ENCODE measurements at regions not wholly inside any gene's neighbourhood (a gene's known extent, or its start where the extent isn't known, plus 50 kb on each side); places are given as distances from the start of the nearest gene placed in this dataset.

- no peak for DNase-seq (ENCODE audit: low read depth, low spot score)
- H3K4me3 ChIP-seq (ENCODE audit: low read length): no peak overlapping the region
Observed at GRCh38 chr1:221053889-221054288, 174.6 kb downstream of the HLX start.

GRCh38 chr1:221059506-221059905, 180.3 kb downstream of the HLX start:
- no peak for DNase-seq (ENCODE audit: low read depth, low spot score)
- H3K4me3 ChIP-seq (ENCODE audit: low read length): no peak overlapping the region

DNA sequence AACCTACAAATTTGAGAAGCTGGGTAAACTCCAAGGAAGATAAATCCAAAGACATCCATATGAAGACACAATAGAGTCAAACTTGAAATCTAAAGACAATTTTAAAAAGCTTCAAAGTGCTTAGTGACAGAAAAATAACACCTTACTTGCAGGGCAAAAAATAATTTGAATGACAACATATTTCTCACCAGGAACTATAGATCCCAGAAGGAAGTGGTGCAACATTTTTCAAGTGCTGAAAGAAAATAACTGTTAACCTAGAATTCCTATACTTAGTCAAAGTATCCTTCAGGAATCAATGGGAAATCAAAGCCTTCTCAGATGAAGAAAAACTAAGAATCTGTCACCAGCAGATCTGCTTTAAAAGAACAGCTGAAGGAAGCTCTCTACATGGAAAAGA, 184.4 kb downstream of the HLX start:
- no peak for DNase-seq (ENCODE audit: low read depth, low spot score)

GRCh38 chr1:221066351-221067001, 187.2 kb downstream of the HLX start:
- no peak overlapping the region for H3K4me3 ChIP-seq (ENCODE audit: low read length)
- DNase-seq (ENCODE audit: low read depth, low spot score): no peak

More for the DNA sequence above, 184.4 kb downstream of the HLX start:
- H3K4me3 ChIP-seq (ENCODE audit: low read length): no peak overlapping the region

DNA sequence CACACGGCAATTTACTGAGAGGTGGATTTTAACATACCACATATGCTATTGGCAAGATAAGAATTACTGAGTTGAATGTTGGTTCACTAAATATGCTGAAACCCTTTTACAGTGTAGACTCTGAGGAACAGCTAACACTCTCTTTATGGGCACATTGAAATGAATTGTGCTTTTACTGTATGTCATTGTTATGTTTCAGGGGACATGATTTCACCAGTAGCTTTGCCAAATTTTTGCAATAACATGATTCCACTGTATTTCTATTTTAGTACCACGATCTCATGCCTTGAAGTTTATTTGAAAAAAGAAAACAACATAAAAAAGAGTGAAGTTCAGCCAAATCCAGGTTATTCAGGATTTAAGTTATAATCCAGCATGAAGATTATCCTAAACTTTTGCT, 188.5 kb downstream of the HLX start:
- no peak for DNase-seq (ENCODE audit: low read depth, low spot score)
- no peak overlapping the region for H3K4me3 ChIP-seq (ENCODE audit: low read length)

DNA sequence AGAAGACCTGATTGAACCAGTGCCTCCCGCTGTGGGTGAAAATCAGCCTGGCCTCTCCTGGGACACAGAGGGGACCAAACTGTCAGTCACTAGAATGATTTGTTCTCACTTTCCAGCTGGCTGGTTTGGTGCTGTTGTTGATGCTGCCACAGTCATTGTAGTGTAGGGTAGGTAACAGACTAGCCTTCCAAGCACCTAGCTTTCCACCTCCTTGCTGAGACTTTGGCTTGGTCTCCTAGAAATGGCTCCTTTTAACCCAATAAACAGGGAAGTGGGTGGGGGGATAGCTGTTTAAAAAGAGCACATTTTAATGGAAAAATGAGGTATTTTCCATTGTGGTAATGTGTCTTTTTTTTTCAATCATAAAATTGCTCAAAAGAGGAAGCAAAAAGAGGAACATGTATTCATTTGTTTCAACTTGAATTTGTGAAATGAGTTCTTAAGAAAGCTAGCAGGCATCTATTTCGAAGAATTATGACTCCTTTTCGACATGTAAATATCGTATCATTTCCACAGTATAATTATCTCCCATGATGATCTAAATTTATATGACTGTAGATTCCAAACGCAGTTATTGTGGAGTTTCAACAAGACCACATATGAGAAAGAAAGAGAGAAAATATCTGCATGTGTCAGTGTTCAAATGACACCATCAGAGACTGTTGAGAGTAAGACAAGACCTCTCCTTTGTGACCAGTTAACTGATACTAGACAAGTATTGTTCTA, 190.1 kb downstream of the HLX start:
- DNase-seq (ENCODE audit: low read depth, low spot score): no peak
- H3K4me3 ChIP-seq (ENCODE audit: low read length): no peak overlapping the region

DNA sequence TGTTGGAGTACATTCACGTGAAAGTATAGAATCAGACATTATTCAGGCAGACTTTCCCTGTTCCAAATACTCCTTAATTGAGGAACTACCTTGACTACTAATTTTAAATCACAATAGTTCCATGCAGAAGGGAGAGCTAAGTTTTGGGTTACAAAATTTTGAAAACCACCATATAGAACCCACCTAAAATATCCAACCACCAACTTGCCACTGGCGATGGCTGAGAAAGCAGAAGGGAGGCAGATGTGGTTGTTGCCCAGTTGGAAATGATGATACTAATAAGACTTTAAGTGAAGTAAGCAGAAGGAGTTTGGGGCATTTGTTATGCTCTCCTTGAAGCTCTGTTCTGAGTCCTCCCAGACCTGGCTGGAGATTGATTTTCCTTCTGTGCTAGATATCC, 190.7 kb downstream of the HLX start:
- no peak overlapping the region for H3K4me3 ChIP-seq (ENCODE audit: low read length)
- no peak for DNase-seq (ENCODE audit: low read depth, low spot score)

DNA sequence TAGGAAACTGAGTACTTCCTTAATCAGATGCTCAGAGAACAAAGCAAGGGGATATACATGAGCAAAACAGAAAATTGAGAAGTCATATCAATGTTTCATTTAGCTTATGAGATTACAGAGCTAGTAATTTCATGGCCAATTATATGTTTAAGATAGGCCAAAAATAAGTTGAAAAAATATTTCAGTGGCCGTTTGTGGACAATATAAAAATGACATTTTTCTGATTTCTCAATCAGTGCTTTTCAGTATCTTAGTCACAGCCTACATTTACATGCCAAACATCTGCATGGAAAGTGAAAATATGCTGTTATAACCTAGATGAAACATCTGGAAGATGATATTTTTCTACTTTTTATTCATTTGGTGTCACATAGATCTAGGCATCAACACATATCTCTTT, 192.5 kb downstream of the HLX start:
- no peak for DNase-seq (ENCODE audit: low read depth, low spot score)

GRCh38 chr1:221072214-221072613, 193.0 kb downstream of the HLX start:
- no peak for DNase-seq (ENCODE audit: low read depth, low spot score)
- H3K4me3 ChIP-seq (ENCODE audit: low read length): no peak overlapping the region

More for the DNA sequence above, 192.5 kb downstream of the HLX start:
- no peak overlapping the region for H3K4me3 ChIP-seq (ENCODE audit: low read length)

- no peak for DNase-seq (ENCODE audit: low read depth, low spot score)
- H3K4me3 ChIP-seq (ENCODE audit: low read length): no peak overlapping the region
Observed at GRCh38 chr1:221074332-221074731, 195.1 kb downstream of the HLX start.

- no peak for DNase-seq (ENCODE audit: low read depth, low spot score)
- H3K4me3 ChIP-seq (ENCODE audit: low read length): no peak overlapping the region
Observed at GRCh38 chr1:221075911-221076310, 196.7 kb downstream of the HLX start.

GRCh38 chr1:221076391-221076811, 197.2 kb downstream of the HLX start:
- no peak for DNase-seq (ENCODE audit: low read depth, low spot score)
- no peak overlapping the region for H3K4me3 ChIP-seq (ENCODE audit: low read length)

DNA sequence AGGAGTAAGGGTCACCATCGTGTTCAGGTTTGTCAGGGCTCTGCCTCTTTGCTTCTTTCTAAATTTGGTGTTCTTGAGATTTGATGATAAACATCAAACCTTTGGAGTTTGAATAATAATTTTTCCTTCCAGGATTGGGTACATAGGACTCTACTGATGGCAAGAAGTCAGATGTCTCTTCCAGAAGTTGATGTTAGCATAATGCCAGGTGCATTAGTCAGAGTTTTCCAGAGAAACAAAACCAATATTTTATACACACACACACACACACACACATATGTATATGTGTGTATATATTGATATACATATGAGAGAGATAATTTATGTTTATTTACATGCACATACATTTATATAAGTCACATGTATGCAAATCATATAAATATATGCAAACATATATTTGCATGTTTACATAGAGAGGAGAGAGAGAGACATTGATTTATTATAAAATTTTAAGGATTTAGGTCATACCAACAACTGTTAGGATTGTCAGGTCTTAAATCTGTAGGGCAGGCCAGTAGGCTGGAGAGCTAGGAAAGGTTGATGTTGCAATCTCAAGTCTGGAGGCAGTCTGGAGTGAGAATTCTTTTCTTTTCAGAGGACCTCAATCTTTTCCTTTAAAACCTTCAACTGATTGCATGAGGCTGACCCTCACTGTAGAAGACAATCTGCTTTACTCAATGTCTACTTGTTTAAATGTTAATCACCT, 199.2 kb downstream of the HLX start:
- no peak overlapping the region for H3K4me3 ChIP-seq (ENCODE audit: low read length)
- no peak for DNase-seq (ENCODE audit: low read depth, low spot score)

DNA sequence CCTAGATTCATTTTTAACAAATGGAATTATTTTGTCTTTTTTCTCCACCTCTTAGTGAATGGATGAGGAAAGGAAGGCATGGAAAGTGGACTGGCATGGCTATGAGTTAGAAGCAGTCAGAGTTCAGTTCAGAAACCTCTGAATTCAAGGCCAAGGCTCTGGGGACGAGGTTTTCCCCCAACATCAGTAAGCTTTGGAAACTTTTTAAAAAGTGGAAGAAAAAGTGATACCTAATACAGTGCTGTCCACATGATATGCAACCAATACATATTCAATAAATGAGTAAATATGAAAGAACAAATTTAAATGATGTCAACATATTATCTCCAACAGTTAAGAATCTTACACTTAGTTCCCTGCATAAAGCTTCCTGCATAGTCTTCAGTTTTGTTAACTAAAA, 204.7 kb downstream of the HLX start:
- no peak overlapping the region for H3K4me3 ChIP-seq (ENCODE audit: low read length)
- DNase-seq (ENCODE audit: low read depth, low spot score): no peak

DNA sequence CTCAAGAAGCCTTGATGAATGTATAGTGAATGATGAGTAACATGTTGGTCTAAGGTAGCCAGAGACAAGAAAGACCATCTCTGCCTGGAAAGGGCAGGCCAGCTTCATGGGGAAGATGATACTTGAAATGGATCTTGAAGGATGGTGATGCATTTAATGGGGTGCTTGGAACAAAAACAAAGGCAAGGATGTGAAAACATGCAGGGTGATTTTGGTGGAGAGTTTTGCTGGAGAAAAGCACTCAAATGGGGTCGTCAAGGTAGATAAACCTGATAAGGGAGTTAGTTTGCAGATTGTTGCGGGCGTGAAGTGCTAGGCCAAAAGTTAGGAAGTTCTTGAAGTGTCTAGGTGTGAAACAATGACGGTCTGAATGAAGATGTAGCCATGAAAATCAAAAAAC, 205.4 kb downstream of the HLX start:
- DNase-seq (ENCODE audit: low read depth, low spot score): no peak
- no peak overlapping the region for H3K4me3 ChIP-seq (ENCODE audit: low read length)

DNA sequence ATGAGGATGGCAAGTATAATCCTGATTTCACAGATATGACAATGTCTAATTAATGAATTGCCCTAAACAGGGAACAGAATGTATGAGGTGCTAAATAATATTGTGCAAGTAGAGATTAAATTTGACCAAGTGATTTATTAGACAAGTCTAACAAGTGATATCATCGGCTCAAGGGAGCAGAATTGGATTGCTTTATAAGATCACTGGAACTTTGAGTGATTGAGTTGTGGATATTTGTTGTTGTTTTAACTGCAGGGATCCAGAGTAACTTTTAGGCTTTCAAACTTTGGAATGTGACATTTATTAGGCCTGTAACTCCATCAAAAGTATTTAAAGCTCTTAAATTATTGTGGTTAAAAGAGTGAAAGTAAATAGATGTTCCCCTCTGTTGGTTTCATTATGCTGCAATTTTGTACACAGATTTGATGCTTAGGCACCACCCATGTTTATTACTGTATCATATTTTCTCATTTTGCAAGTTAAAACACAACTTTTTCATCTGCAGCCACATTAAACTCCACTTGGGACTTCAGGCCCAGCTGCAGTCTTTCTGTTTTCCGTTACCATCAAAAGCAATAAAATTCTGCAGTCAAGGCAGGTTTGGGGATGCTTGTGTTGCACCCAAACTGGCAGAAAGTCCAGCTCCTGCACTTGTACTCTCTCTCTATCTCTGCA, 206.6 kb downstream of the HLX start:
- DNase-seq (ENCODE audit: low read depth, low spot score): no peak
- no peak overlapping the region for H3K4me3 ChIP-seq (ENCODE audit: low read length)

DNA sequence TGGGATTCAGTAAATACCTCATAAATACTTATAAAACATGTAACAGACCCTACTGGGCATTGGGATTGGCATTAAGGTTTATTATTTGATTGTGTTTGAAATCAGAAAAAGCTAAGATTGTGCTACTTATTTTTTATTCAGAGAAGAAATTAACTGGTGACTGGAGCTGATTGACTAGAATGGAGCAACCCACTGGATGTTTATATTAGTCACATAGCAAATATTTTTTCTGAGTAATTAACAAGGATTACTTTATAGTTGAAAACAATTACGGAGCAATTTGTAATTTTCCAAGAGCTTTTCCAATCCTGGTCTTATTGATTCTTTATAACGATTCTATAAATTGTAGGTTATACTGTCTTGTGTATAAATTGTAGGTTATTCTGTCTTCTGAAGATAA, 208.7 kb downstream of the HLX start:
- DNase-seq (ENCODE audit: low read depth, low spot score): no peak
- H3K4me3 ChIP-seq (ENCODE audit: low read length): no peak overlapping the region

- no peak overlapping the region for H3K4me3 ChIP-seq (ENCODE audit: low read length)
- no peak for DNase-seq (ENCODE audit: low read depth, low spot score)
Observed at GRCh38 chr1:221089273-221089672, 210.0 kb downstream of the HLX start.

DNA sequence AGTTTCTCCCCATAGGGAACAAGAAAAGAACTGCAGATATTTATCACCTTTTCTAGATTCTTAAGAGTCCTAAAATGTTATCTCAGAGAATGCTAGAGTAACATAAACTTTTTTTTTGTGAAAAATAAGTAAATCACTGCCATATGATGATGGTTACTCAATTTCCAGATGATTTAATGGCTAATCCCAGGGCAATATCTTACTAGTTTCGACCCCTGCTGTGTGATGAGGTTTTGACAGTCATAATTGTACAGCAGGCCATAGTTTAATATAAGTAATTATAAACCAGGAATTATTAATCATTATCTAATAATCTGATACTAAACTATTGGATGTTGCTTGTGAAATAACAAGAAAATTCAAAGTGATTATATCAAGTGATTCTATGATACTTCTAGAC, 210.6 kb downstream of the HLX start:
- H3K4me3 ChIP-seq (ENCODE audit: low read length): no peak overlapping the region
- no peak for DNase-seq (ENCODE audit: low read depth, low spot score)
